ENCODE measurements at regions not wholly inside any gene's neighbourhood (a gene's known extent, or its start where the extent isn't known, plus 50 kb on each side); places are given as distances from the start of the nearest gene placed in this dataset.

DNA sequence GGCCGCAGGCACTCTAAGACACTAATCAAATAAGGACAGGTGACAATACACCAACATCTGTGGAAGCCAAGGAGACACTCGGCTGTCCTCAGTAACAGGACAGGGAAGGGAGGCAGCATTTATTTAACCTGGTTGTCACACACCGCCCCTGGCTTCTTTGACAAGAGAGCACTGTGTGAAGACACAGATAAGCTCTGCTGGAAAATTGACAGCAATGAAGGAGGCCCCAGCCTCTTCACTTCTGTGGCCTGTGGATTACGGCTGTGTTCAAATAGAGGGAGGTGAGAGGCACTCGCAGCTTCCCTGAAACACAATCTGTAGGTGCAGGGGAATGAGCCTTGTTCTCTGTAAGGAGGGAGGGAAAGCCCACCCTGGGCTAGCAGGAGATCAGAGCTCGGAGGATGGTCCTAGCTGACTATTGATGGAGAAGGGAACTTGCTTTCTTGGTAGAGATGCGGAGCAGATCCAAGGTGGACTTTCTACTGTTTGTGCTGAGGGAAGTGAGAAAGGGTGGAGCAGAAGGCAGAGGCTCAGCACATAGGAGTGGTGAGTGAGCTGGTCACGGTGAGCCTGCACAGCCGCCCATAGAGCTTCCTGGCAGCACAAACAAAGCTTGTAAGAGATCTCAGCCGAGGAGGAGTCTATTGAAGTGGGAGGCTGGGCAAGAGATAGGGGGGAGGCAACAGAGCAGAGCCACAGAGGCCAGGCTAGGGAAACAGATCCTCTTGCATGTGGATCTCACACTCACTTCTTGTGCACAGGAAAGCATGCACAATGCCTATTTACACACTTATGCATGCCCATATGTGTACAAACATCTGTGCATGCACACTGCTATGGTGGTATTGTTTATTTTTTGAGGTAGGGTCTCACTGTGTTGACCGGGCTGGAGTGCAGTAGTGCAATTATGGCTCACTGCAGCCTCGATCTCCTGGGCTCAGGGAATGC, 114.6 kb upstream of the THY1 start:
- intact Hi-C loops (cut with micrococcal nuclease), result loop anchor here (5.0 kb wide), 2 partner anchors 35 to 80 kb away; no protein-coding TSS in a partner anchor
- Histone ChIP-seq H3K9me3 (replicated peaks in 1 of 2; ENCODE audit: control insufficient read depth in 1 of 2, insufficient read depth in 1 of 2, low read length in 2 of 2) (no peaks in the 10 kb centered on the region), H2AFZ (ENCODE audit: insufficient read depth, low read depth, low read length, poor library complexity, severe bottlenecking) (no peak overlapping the region), H3K9ac (ENCODE audit: insufficient read depth, low read length, poor library complexity, severe bottlenecking) (no peak overlapping the region), H3K27ac (ENCODE audit: low read depth in 1 of 2, low read length in 2 of 2) (peak overlapping the region in 1 of 2 donors; percentile 34), H3K4me1 (ENCODE audit: control insufficient read depth in 1 of 2, insufficient read depth in 2 of 2, low read length in 2 of 2) (peaks cover 58 to 76% of the 10 kb centered on the region in 2 donors), H3K4me2 (replicated peaks; ENCODE audit: extremely low read depth, low read length, poor library complexity, severe bottlenecking) (peak overlapping the region; percentile 45), H3K36me3 (replicated peaks in 1 of 2; ENCODE audit: control insufficient read depth in 1 of 2, insufficient read depth in 2 of 2, low read length in 2 of 2) (no peaks in the 10 kb centered on the region), H3K27me3 (ENCODE audit: control insufficient read depth in 2 of 2, insufficient read depth in 2 of 2, low read length in 2 of 2) (no peaks in the 10 kb centered on the region), H3K4me3 (replicated peaks in 1 of 3; ENCODE audit: low read depth in 2 of 3, low read length in 3 of 3) (peak overlapping the region in 1 of 3 experiments; percentile 25), H3K79me2 (ENCODE audit: insufficient read depth, low read length) (no peaks in the 10 kb centered on the region), H4K20me1 (ENCODE audit: insufficient read depth, low read length) (no peaks in the 10 kb centered on the region)
- peaks cover 0 to 3% (median 3%) of the 10 kb centered on the region in 3 donors for H3K27me3 Mint-ChIP-seq (ENCODE audit: low read depth in 3 of 3)
- H3K9me3 Mint-ChIP-seq, result peaks cover 0 to 10% (median 6%) of the 10 kb centered on the region in 7 donors
- WGBS (ENCODE audit: insufficient coverage), result 46% methylated on average over 10 of the region's 12 CpGs
- DNase-seq, result peak in 2 of 3 donors; percentile 29 to 33
- peak overlapping the region in 1 of 2 donors; percentile 61 for H3K4me3 Mint-ChIP-seq
- peak overlapping the region; percentile 38 to 96 (median 87) for H3K27ac Mint-ChIP-seq
- peaks cover 0 to 3% of the 10 kb centered on the region in 2 donors for H3K36me3 Mint-ChIP-seq
- H3K4me1 Mint-ChIP-seq, result peaks cover 80% of the 10 kb centered on the region
- TF ChIP-seq, protein P1, sequence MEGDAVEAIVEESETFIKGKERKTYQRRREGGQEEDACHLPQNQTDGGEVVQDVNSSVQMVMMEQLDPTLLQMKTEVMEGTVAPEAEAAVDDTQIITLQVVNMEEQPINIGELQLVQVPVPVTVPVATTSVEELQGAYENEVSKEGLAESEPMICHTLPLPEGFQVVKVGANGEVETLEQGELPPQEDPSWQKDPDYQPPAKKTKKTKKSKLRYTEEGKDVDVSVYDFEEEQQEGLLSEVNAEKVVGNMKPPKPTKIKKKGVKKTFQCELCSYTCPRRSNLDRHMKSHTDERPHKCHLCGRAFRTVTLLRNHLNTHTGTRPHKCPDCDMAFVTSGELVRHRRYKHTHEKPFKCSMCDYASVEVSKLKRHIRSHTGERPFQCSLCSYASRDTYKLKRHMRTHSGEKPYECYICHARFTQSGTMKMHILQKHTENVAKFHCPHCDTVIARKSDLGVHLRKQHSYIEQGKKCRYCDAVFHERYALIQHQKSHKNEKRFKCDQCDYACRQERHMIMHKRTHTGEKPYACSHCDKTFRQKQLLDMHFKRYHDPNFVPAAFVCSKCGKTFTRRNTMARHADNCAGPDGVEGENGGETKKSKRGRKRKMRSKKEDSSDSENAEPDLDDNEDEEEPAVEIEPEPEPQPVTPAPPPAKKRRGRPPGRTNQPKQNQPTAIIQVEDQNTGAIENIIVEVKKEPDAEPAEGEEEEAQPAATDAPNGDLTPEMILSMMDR (IDR thresholded peaks at IDR 0.05), result no peak

DNA sequence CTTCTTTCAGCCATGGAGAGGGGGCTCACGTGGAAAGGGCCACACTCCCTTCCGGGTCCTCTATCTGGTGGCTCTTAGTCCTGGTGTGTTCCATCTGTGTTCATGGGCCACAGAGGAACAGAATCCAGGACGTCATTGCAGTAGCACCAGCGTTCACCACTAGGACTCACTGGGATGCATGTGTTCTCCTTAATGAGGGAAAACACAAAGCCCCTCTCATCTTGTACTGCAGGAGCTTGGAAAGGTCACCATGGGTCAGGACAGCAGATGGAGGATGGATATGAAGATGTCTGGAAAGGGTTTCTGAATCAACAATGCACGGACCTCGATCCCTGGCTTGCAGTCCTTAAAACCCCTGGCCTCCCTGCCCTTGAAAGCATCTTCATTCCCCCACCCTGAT, 113.8 kb upstream of the THY1 start:
- H3K4me1 ChIP-seq (ENCODE audit: control insufficient read depth in 1 of 2, insufficient read depth in 2 of 2, low read length in 2 of 2), result peaks cover 61 to 76% of the 10 kb centered on the region in 2 donors
- Mint-ChIP-seq H3K36me3 (peaks cover 0 to 3% of the 10 kb centered on the region in 2 donors), H3K27me3 (ENCODE audit: low read depth in 3 of 3) (peaks cover 0 to 5% (median 3%) of the 10 kb centered on the region in 3 donors), H3K9me3 (peaks cover 0 to 10% (median 6%) of the 10 kb centered on the region in 7 donors), H3K4me1 (peaks cover 81% of the 10 kb centered on the region), H3K4me3 (no peak overlapping the region), H3K27ac (peak overlapping the region in 2 of 7 donors; percentile 42 to 95)
- DNase-seq, result no peak
- H3K4me3 ChIP-seq (replicated peaks in 1 of 3; ENCODE audit: low read depth in 2 of 3, low read length in 3 of 3), result no peak overlapping the region
- intact Hi-C loops (cut with micrococcal nuclease), result loop anchor here (5.0 kb wide), 2 partner anchors 36 to 80 kb away; no protein-coding TSS in a partner anchor
- no peaks in the 10 kb centered on the region for H3K36me3 ChIP-seq (replicated peaks in 1 of 2; ENCODE audit: control insufficient read depth in 1 of 2, insufficient read depth in 2 of 2, low read length in 2 of 2)
- no peaks in the 10 kb centered on the region for H4K20me1 ChIP-seq (ENCODE audit: insufficient read depth, low read length)
- no peaks in the 10 kb centered on the region for H3K27me3 ChIP-seq (ENCODE audit: control insufficient read depth in 2 of 2, insufficient read depth in 2 of 2, low read length in 2 of 2)
- H3K9me3 ChIP-seq (replicated peaks in 1 of 2; ENCODE audit: control insufficient read depth in 1 of 2, insufficient read depth in 1 of 2, low read length in 2 of 2), result no peaks in the 10 kb centered on the region
- TF ChIP-seq, protein P1 (IDR thresholded peaks at IDR 0.05), result no peak
- H3K4me2 ChIP-seq (replicated peaks; ENCODE audit: extremely low read depth, low read length, poor library complexity, severe bottlenecking), result no peak overlapping the region
- no peak overlapping the region for H3K27ac ChIP-seq (ENCODE audit: low read depth in 1 of 2, low read length in 2 of 2)
- 88% methylated on average over 4 of the region's 6 CpGs for WGBS (ENCODE audit: insufficient coverage)
- no peak overlapping the region for H2AFZ ChIP-seq (ENCODE audit: insufficient read depth, low read depth, low read length, poor library complexity, severe bottlenecking)
- H3K79me2 ChIP-seq (ENCODE audit: insufficient read depth, low read length), result no peaks in the 10 kb centered on the region
- no peak overlapping the region for H3K9ac ChIP-seq (ENCODE audit: insufficient read depth, low read length, poor library complexity, severe bottlenecking)
